Smooth muscle cell of the brain vasculature (primary cell): ENCODE measurements at regions not wholly inside any gene's neighbourhood (a gene's known extent, or its start where the extent isn't known, plus 50 kb on each side); places are given as distances from the start of the nearest gene placed in this dataset.

Source experiments
- DNase-seq: peaks from one replicate; pipeline ENCODE4 v3.0.0-alpha.2; 2012; ENCODE audit warnings: low read depth, low spot score

DNA sequence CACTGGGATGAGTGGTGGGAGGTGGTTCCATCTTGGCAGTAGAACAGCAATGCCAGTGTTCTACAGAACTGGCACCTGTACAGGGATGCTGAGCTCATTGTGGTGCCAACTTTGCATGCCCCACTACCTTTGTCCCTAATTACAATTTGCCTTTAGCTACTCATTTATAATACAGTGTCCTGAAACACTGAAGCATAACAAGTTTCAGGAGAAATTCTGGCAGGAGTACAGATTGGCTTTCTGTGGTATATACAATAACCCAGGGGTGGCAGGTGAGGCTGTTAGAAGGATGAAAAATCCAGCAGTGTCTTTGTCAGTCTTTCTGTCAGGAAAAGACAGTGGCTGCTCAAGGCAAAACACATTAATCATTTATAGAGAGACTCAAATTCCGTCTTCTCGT lies 240.3 kb downstream of the FAM76B start:
- DNase-seq: no peak

GRCh38 chr11:95548416-95548815 lies 241.2 kb downstream of the FAM76B start:
- DNase-seq: no peak

- DNase-seq: no peak
Observed at GRCh38 chr11:95547976-95548375, 241.6 kb downstream of the FAM76B start.

DNA sequence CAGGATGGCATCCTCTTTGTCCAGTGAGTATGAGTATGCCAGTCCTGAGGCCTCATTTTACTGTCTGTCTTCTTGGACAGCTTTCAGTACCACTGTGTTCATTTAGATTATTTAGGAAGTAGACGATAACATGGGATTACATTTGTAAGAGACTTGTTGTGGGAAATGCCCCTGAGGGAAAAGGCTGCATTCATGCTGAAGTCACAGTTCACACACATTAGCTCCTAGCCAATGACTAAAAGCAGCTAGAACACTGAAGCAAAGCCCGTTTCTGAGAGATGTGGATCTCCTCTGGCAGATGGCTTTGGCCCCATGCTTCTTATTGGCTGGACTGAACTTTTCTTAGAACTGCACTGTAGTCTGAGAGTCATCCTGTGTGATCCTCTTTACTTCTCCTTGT lies 242.4 kb downstream of the FAM76B start:
- DNase-seq: no peak

GRCh38 chr11:95545116-95545875 lies 244.3 kb downstream of the FAM76B start:
- DNase-seq: no peak

DNA sequence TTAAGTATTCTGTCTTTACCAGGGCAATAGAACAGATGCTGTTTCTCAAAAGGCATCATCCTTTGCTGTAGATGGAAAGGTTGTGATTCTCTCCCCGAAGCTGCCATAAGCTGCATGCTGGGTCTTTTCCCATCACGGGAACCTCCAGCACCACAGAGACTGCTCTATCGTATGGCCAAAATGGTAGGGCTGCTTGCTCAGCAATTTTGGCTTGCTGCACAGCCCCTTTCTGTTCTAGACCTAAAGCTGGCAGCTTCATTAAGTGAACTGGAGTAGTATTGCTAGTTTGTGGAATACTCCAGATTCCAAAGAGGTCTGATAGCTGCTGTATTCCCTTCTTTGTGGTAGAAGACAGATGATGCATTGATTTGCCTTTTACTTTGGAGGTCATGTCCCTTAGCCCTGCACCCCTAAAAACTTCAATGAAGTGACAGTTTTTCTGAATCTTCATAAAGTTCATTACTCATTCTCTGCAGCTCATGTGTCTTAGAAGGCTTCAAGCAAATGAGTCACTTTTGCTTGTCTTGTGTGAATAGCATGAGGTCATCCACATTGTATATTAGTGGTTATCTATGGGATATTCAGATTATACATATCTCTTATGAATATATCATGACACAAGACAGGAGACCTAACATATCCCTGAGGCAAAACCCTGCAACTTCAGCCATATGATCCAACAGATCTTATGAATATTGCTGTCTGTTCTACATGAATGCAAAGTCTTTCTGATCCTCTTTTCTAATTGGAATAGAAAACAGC lies 245.3 kb downstream of the FAM76B start:
- no peak for DNase-seq

DNA sequence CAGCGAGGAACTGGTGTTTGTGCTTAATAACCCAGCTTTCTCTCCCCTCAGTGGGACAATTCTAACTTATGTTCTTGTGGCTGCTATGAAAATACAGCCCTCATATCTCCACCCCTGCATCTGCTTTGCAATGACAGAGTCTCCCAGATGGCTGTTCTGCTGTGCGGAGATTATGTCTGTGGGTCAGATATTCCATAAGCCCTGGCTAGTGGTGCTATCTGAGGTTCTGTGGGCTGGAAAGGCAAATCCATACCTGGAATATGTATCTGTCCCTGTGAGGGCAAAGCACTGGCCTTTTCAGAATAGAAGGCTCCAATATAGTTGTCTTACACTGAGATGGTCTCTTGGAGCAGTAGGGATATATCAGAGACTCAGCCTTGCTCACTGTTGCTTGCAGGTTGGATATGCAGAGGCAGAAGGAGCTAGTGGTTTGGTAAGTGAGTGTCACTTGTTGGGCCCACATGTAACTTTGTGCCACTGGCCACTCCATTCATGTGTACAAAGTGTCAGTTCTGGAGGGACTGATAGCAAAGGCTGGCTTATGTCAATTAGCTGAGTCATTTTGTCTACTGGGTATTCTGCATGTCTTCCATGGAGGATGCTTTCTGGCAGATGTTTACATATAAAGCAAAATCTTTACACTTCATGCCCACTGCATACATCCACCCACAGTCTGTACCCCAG lies 246.6 kb downstream of the FAM76B start:
- no peak for DNase-seq

GRCh38 chr11:95541715-95542114 lies 247.9 kb downstream of the FAM76B start:
- no peak for DNase-seq

- DNase-seq: no peak
Observed at GRCh38 chr11:95536047-95536690, 253.4 kb downstream of the FAM76B start.

DNA sequence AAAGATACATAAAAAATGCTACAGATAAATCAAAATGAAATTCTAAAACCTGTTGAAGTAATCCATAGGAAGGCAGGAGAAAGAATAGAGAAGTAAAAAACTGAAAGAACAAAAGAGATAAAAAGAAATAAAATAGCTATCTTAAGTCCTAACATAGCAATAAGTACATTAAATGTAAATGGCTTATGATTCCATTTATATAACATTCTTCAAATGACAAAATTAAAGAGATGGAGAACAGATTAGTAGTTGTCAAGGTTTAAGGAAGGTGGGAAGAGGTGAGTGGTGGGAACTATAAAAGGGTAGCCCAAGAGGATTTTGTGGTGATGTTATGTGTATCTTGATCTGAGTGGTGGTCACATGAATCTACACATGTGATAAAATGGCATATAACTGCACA lies 254.8 kb downstream of the FAM76B start:
- DNase-seq: no peak

DNA sequence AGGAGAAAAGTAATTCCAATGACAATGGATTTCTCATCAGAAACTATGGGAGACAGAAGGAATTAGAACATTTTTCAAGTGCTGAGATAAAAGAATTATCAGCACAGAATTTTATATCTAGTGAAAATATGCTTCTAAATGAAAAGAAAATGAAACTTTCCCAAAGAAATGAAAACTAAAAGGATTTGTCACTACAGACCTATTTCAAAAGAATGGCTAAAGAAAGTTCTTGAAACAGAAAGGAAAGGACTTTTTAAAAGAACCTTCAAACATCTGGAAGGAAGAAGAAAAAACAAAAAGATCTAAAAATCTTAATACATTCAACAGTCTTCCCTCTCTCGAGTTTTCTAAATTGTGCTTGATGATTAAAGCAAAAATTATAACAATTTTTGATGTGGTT lies 255.4 kb downstream of the FAM76B start:
- DNase-seq: no peak

GRCh38 chr11:95531116-95531515 lies 258.5 kb downstream of the FAM76B start:
- no peak for DNase-seq

DNA sequence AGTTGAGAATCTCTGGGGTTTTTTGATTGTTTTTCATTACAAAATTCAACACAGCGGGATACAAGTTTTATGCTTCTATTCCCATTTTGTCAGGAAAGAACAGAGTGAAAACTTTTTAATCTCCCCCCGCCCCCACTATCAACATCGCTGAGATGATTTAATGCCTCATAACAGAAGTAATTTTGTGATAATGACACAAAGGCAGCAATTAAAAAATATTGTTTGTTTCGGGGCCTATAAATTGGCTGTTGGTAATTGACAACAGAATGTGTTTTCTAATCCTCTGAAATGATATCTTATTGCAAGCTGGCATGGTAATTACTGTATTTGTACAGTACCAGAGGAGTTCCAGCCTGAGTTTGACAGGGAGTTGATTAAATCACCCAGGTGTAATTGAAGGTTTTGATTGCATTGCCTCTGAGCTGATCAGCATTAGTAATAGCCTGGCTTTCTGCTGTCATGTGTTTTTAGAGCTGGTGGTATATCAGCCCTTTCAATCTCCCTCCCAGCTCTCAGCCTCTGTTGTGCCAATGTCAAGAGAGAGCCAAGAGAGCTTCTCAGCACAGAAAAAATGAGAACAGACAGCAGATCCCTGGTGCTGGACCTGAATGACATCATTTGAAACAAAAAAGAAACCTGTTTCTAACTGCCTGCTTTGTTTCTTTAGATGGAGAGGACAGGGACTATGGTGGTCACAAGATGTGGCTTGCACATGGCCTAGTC lies 265.1 kb downstream of the FAM76B start:
- DNase-seq: no peak

DNA sequence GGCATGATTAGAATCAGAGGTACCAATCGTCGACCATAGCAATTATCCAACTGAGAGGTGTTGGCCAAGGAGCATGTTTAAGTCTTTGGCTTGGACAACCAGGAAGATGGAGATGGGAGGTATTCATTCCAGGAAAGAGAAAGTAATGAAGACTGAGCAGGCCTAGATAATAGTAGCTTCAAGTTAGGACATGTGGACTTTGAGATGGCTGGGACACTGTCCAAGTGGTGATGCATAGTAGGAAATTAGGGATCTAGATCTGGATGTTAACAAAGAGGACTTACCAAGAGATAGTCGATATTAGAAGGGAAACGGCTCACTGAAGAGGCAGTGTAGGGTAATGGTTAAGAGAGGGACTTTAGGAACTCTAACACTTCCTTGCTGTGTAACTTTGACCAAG lies 266.7 kb downstream of the FAM76B start:
- no peak for DNase-seq

- DNase-seq: no peak
Observed at GRCh38 chr11:95521862-95522261, 267.7 kb downstream of the FAM76B start.

DNA sequence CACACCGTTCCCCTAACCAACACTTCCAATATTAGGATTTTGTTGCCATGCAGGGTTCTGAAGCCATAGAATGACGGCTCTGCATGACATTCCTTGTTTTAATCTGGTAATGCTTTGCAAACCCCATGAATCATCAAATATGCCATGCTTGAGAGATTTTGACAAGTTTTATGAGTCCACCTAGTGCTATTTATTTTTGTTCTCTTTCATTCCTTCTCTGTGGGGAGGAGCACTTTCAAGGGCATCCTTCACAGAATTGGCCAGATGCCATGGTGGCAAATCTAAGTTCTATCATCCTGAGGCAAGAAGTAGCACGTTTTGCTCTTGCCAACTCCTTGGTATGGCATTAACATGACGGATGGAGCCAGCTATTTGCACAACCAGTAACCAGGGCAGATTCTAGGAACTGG lies 268.4 kb downstream of the FAM76B start:
- DNase-seq: no peak

DNA sequence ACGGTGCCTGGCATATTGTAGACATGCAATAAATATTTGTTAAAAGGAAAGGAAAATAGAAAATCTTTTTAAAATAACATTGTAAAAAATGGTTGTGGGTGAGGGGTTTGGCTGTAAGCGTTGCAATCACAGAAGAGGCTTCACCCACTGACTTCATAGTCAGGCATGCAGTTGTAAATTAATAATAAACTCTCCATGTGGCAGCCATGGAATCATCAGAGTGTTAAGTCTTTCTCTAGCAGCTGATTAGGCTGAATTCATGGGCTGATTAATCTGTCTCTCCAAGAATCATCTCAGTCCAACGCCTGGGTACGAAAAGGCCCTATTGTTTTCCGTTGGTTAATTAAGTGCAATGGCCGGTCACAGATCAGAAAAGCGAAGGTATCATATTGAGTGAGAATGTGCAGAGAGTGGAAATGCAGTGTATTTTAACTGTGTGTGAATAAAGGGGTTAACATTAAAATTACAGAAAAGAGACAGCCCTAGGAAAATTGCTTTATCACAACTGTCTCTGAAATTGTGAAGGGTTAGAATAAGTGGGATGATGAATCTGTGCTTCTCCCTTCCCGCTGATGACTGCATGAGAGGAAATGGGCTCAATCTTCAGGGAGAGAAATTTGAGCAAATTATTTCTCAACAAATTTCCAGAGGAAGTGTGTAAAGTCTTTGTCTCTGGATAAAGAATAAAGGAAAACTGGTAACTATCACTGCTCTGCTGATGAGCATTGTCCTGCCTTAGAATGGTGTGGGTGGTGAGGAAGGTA lies 269.0 kb downstream of the FAM76B start:
- no peak for DNase-seq

DNA sequence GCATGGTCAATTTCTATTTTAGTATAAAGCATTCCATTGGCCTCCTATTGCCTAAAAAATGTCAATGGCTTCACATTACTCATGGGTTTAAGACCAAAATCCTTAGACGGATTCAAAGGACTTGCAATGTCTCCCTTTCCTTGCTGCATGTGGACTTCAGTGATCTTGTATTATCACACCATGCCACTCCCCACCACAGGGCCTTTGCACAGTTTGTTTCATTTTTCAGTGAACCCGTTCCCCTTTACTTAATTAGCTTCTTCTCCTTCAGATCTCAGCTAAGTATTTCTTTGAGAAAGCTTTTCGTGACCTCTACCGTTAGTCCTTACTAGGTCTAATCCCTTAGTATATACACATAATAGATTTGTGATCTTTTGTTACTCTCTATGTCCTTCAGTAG lies 269.7 kb downstream of the FAM76B start:
- DNase-seq: no peak

GRCh38 chr11:95517453-95517852 lies 272.1 kb downstream of the FAM76B start:
- no peak for DNase-seq

- DNase-seq: no peak
Observed at GRCh38 chr11:95516786-95517185, 272.8 kb downstream of the FAM76B start.

GRCh38 chr11:95516175-95516574 lies 273.4 kb downstream of the FAM76B start:
- no peak for DNase-seq
